ENCODE measurements at regions not wholly inside any gene's neighbourhood (a gene's known extent, or its start where the extent isn't known, plus 50 kb on each side); places are given as distances from the start of the nearest gene placed in this dataset. TPM values are rescaled to one million over a fixed set of nuclear protein-coding genes. Genes with fewer than 3 reads are reported as not detected.

DNA sequence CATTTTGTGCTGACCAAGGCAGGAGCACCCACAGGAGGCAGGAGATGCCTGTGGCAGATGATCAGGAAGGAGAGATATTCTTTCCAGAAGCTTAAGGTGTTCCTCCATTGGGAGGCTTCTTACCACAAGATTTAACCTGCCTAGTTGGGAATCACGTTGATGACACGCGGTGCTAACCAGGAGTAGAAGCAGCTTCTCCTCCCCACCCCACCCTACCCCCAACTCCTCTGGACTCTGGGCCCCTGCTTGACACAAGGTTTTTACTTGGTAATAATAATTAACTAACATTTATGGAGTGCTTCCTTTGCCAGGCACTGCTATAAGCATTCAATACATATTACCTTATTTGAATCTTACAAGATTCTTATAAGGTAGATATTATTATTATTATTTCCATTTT is 62.5 kb upstream of the PAPOLG start:
- Histone ChIP-seq H3K4me3 (ENCODE audit: insufficient read depth, low read length) (no peak overlapping the region), H3K27ac (ENCODE audit: low read depth, low read length) (no peak overlapping the region), H4K20me1 (ENCODE audit: insufficient read depth, low read length) (no peaks in the 10 kb centered on the region), H3K27me3 (ENCODE audit: insufficient read depth, low read length) (peaks cover 12% of the 10 kb centered on the region), H3K36me3 (ENCODE audit: insufficient read depth, low read length) (no peaks in the 10 kb centered on the region), H3K9me3 (ENCODE audit: low read depth, low read length) (no peaks in the 10 kb centered on the region), H3K4me2 (ENCODE audit: insufficient read depth, low read length) (no peak overlapping the region), H3K4me1 (ENCODE audit: insufficient read depth, low read length) (no peaks in the 10 kb centered on the region), H3K79me2 (ENCODE audit: insufficient read depth, low read length) (no peaks in the 10 kb centered on the region), H2AFZ (ENCODE audit: low read length) (no peak overlapping the region)
- no peak for TF ChIP-seq CTCF (IDR thresholded peaks at IDR 0.05; ENCODE audit: extremely low read depth, low read depth, low read length)
- no peak for DNase-seq (ENCODE audit: insufficient read length, low spot score, missing footprints)

DNA sequence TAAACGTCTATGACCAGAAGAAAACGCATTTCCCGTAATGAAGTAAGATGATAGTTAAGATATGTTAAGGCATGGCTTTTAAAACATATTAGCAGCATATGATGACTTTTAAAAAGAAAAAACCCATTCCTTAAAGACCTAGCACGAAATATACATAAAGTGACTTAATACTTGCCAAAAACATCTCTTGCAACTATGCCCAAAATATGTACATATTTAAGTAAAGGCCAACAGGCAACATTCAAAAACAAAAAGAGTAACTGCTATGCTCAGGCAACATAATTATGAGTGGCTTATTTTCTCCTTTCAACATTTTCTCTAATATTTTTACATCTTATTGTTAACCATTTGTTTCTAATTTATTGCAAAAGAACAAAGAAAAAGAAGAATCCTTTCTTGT is 60.3 kb upstream of the PAPOLG start:
- no peak for TF ChIP-seq CTCF (IDR thresholded peaks at IDR 0.05; ENCODE audit: extremely low read depth, low read depth, low read length)
- H3K79me2 ChIP-seq (ENCODE audit: insufficient read depth, low read length): no peaks in the 10 kb centered on the region
- no peaks in the 10 kb centered on the region for H3K36me3 ChIP-seq (ENCODE audit: insufficient read depth, low read length)

GRCh38 chr2:60699617-60700016 is 56.5 kb upstream of the PAPOLG start:
- H3K79me2 ChIP-seq (ENCODE audit: insufficient read depth, low read length): no peaks in the 10 kb centered on the region
- no peaks in the 10 kb centered on the region for H3K36me3 ChIP-seq (ENCODE audit: insufficient read depth, low read length)
- DNase-seq (ENCODE audit: insufficient read length, low spot score, missing footprints): no peak
- H3K4me2 ChIP-seq (ENCODE audit: insufficient read depth, low read length): no peak overlapping the region
- H3K27me3 ChIP-seq (ENCODE audit: insufficient read depth, low read length): peaks cover 6% of the 10 kb centered on the region
- no peaks in the 10 kb centered on the region for H4K20me1 ChIP-seq (ENCODE audit: insufficient read depth, low read length)
- no peaks in the 10 kb centered on the region for H3K4me1 ChIP-seq (ENCODE audit: insufficient read depth, low read length)
- H2AFZ ChIP-seq (ENCODE audit: low read length): no peak overlapping the region
- no peaks in the 10 kb centered on the region for H3K9me3 ChIP-seq (ENCODE audit: low read depth, low read length)
- no peak for TF ChIP-seq CTCF (IDR thresholded peaks at IDR 0.05; ENCODE audit: extremely low read depth, low read depth, low read length)
- no peak overlapping the region for H3K4me3 ChIP-seq (ENCODE audit: insufficient read depth, low read length)
- no peak overlapping the region for H3K27ac ChIP-seq (ENCODE audit: low read depth, low read length)

More for the DNA sequence above, 60.3 kb upstream of the PAPOLG start:
- H3K9me3 ChIP-seq (ENCODE audit: low read depth, low read length): no peaks in the 10 kb centered on the region
- H3K4me3 ChIP-seq (ENCODE audit: insufficient read depth, low read length): no peak overlapping the region
- peaks cover 6% of the 10 kb centered on the region for H3K27me3 ChIP-seq (ENCODE audit: insufficient read depth, low read length)
- H3K27ac ChIP-seq (ENCODE audit: low read depth, low read length): no peak overlapping the region
- DNase-seq (ENCODE audit: insufficient read length, low spot score, missing footprints): no peak
- no peak overlapping the region for H2AFZ ChIP-seq (ENCODE audit: low read length)
- no peaks in the 10 kb centered on the region for H4K20me1 ChIP-seq (ENCODE audit: insufficient read depth, low read length)
- H3K4me2 ChIP-seq (ENCODE audit: insufficient read depth, low read length): no peak overlapping the region
- H3K4me1 ChIP-seq (ENCODE audit: insufficient read depth, low read length): no peaks in the 10 kb centered on the region

DNA sequence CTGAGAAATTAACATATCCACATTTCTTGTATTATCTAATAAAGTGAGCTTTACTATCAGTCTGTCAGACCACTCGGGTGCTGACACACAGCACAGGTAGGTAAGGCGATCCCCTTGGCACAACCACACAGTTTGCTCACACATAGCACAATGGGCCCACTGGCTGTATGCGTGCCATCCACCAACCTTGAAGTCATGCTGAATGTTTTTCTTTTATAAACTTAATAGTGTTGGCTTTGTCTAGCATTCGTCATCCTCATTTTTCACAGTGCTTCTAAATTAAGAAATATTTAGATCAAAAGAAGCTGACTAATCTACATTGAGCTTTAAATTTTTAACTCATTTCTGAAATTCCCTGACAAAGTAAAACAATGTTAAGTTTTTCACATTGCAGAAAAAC is 50.0 kb upstream of the PAPOLG start:
- H3K27ac ChIP-seq (ENCODE audit: low read depth, low read length): peak overlapping the region; percentile 50
- no peaks in the 10 kb centered on the region for H3K36me3 ChIP-seq (ENCODE audit: insufficient read depth, low read length)
- H2AFZ ChIP-seq (ENCODE audit: low read length): no peak overlapping the region
- H3K79me2 ChIP-seq (ENCODE audit: insufficient read depth, low read length): no peaks in the 10 kb centered on the region
- H3K4me1 ChIP-seq (ENCODE audit: insufficient read depth, low read length): peaks cover 23% of the 10 kb centered on the region
- no peak for TF ChIP-seq CTCF (IDR thresholded peaks at IDR 0.05; ENCODE audit: extremely low read depth, low read depth, low read length)
- H3K4me3 ChIP-seq (ENCODE audit: insufficient read depth, low read length): no peak overlapping the region
- H3K27me3 ChIP-seq (ENCODE audit: insufficient read depth, low read length): no peaks in the 10 kb centered on the region
- peak; percentile 85 for DNase-seq (ENCODE audit: insufficient read length, low spot score, missing footprints)
- H3K9me3 ChIP-seq (ENCODE audit: low read depth, low read length): no peaks in the 10 kb centered on the region
- no peaks in the 10 kb centered on the region for H4K20me1 ChIP-seq (ENCODE audit: insufficient read depth, low read length)
- peak overlapping the region; percentile 33 for H3K4me2 ChIP-seq (ENCODE audit: insufficient read depth, low read length)

Small RNAs in the stretch of these regions (small RNA-seq; reads per million reads assigned to genes)
- gene RN7SL361P: not detected

Data from osteoblast (primary cell).